Endothelial cell of umbilical vein (primary cell): ENCODE measurements at regions not wholly inside any gene's neighbourhood (a gene's known extent, or its start where the extent isn't known, plus 50 kb on each side); places are given as distances from the start of the nearest gene placed in this dataset.

Experiments used
- EZH2 ChIP-seq: IDR thresholded peaks from 2 replicates; pipeline ENCODE4 v1.6.1; 2012; ENCODE audit warnings: borderline replicate concordance, low read depth, mild to moderate bottlenecking, moderate library complexity, low read length, inconsistent platforms; ENCODE audit not compliant: severe bottlenecking
- FOS ChIP-seq: IDR thresholded peaks from 2 replicates; pipeline ENCODE4 v1.6.1; 2011; ENCODE audit warnings: mild to moderate bottlenecking, low read length, moderate library complexity, borderline replicate concordance; ENCODE audit not compliant: insufficient read depth
- GATA2 ChIP-seq: IDR thresholded peaks from 2 replicates; pipeline ENCODE4 v1.7.0; 2011; ENCODE audit warnings: low read depth, mild to moderate bottlenecking, moderate library complexity, mixed read lengths, low read length; ENCODE audit not compliant: insufficient read length, insufficient read depth
- JUN ChIP-seq: IDR thresholded peaks from 2 replicates; pipeline ENCODE4 v1.6.1; 2011; ENCODE audit warnings: borderline replicate concordance, low read depth; ENCODE audit not compliant: insufficient read length, insufficient read depth
- MYC ChIP-seq: IDR thresholded peaks from one replicate; pipeline ENCODE4 v1.6.1; 2011; ENCODE audit warnings: mild to moderate bottlenecking, low read depth, low read length
- POLR2A ChIP-seq: IDR thresholded peaks from 2 replicates; pipeline ENCODE4 v1.6.1; 2012; ENCODE audit warnings: low read depth, mild to moderate bottlenecking, control low read depth, low read length
- POLR2AphosphoS5 ChIP-seq: IDR thresholded peaks from 2 replicates; pipeline ENCODE4 v1.6.1; 2012; ENCODE audit warnings: low read depth, mild to moderate bottlenecking, control low read depth, low read length, moderate library complexity; ENCODE audit not compliant: insufficient read depth
- TF ChIP-seq, protein P1 (sequence below), 2 donors: IDR thresholded peaks; 1 replicate in 1 of 2; 2 replicates in 1 of 2; pipeline ENCODE4 v1.5.1; 2011; ENCODE audit warnings: low read length in 2 of 2, mild to moderate bottlenecking in 2 of 2, moderate library complexity in 2 of 2, control low read depth in 1 of 2, inconsistent platforms in 1 of 2, low read depth in 1 of 2; ENCODE audit not compliant: insufficient read depth in 1 of 2; ENCODE audit errors: extremely low read depth in 1 of 2
- TF ChIP-seq, protein P2 (sequence below): IDR thresholded peaks from 2 replicates; pipeline ENCODE4 v1.6.1; 2011; ENCODE audit not compliant: insufficient read depth, insufficient read length

DNA sequence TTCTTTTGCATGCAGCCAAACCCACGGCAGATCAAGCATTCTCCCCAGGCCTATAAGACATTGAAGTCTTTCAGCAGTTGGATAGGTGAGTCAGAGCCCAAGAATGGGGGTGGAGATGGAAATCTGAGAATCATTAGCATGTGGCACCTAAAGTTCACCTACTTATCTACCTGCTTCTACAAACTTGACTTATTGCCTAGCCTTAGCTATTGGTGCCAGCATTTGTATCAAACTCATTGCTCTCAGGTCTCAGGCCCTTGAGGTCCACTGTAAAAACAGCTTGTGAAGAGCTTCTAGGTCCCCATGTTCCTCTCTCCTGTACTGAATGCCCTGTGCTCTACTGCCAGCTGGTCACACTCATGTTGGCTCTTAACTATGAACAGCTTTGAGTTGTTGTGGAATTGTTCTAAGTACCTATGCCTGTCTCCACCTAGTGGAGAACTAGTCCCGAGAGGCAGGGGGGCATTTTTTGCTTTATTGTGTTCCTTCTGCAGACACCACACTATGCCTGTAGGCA, 278.4 kb upstream of the SPRED2 start:
- TF ChIP-seq, protein P1, sequence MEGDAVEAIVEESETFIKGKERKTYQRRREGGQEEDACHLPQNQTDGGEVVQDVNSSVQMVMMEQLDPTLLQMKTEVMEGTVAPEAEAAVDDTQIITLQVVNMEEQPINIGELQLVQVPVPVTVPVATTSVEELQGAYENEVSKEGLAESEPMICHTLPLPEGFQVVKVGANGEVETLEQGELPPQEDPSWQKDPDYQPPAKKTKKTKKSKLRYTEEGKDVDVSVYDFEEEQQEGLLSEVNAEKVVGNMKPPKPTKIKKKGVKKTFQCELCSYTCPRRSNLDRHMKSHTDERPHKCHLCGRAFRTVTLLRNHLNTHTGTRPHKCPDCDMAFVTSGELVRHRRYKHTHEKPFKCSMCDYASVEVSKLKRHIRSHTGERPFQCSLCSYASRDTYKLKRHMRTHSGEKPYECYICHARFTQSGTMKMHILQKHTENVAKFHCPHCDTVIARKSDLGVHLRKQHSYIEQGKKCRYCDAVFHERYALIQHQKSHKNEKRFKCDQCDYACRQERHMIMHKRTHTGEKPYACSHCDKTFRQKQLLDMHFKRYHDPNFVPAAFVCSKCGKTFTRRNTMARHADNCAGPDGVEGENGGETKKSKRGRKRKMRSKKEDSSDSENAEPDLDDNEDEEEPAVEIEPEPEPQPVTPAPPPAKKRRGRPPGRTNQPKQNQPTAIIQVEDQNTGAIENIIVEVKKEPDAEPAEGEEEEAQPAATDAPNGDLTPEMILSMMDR (IDR thresholded peaks at IDR 0.05; ENCODE audit: extremely low read depth in 1 of 2, insufficient read depth in 1 of 2, low read depth in 1 of 2, low read length in 2 of 2), result no peak
- TF ChIP-seq POLR2A (no peak), EZH2 (no peak), POLR2AphosphoS5 (no peak), FOS (no peak), JUN (no peak), GATA2 (no peak), MYC (no peak)
- TF ChIP-seq, protein P2, sequence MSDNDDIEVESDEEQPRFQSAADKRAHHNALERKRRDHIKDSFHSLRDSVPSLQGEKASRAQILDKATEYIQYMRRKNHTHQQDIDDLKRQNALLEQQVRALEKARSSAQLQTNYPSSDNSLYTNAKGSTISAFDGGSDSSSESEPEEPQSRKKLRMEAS, result no peak
